Body of pancreas (tissue), 4 donors: ENCODE measurements at regions not wholly inside any gene's neighbourhood (a gene's known extent, or its start where the extent isn't known, plus 50 kb on each side); places are given as distances from the start of the nearest gene placed in this dataset.

Source experiments
- CTCF ChIP-seq, 7 experiments: fragments of 450-650 bp in 4 of 7; fragments of 200-600 bp in 3 of 7; sonication (generic) in 3 of 7; IDR thresholded peaks; one replicate each; pipeline ENCODE4 v1.5.1; 2016 to 2019; ENCODE audit warnings: antibody characterized with exemption in 7 of 7
- POLR2A ChIP-seq, 3 donors: fragments of 450-650 bp; IDR thresholded peaks; one replicate each; pipeline ENCODE4 v1.6.1; 2016; ENCODE audit warnings: antibody characterized with exemption in 3 of 3, mild to moderate bottlenecking in 2 of 3

- TF ChIP-seq CTCF (IDR thresholded peaks at IDR 0.05) (no peak), POLR2A (IDR thresholded peaks at IDR 0.05) (no peak)
Measured at GRCh38 chr9:30771163-30771708, 1613.2 kb upstream of the ACO1 start.
